OCI-LY1 (cell line): ENCODE measurements at regions not wholly inside any gene's neighbourhood (a gene's known extent, or its start where the extent isn't known, plus 50 kb on each side); places are given as distances from the start of the nearest gene placed in this dataset.

ENCODE experiments used
- H2AFZ ChIP-seq: fragments of 200-600 bp; sonication (generic), shearing (Covaris generic); 2 replicates; pipeline ENCODE4 v1.6.0; 2014; ENCODE audit warnings: antibody characterized with exemption, mild to moderate bottlenecking, low read length
- H3F3A ChIP-seq: fragments of 200-600 bp; sonication (generic), shearing (Covaris generic); 2 replicates; pipeline ENCODE4 v1.6.0; 2014; ENCODE audit warnings: mild to moderate bottlenecking, antibody characterized with exemption, low read length, moderate library complexity; ENCODE audit not compliant: insufficient read depth
- H3K27ac ChIP-seq: fragments of 200-600 bp; sonication (generic); 2 replicates; pipeline ENCODE4 v1.5.1; 2014; ENCODE audit warnings: low read length, mixed run types, mild to moderate bottlenecking, low read depth; ENCODE audit not compliant: poor library complexity, severe bottlenecking
- H3K27me3 ChIP-seq: fragments of 200-600 bp; sonication (generic); 2 replicates; pipeline ENCODE4 v1.6.0; 2014; ENCODE audit warnings: antibody characterized with exemption, mild to moderate bottlenecking, low read length, moderate library complexity; ENCODE audit not compliant: insufficient read depth
- H3K36me3 ChIP-seq: fragments of 200-600 bp; sonication (generic); 2 replicates; pipeline ENCODE4 v1.6.1; 2014; ENCODE audit warnings: mild to moderate bottlenecking, antibody characterized with exemption, low read length, moderate library complexity, mixed read lengths; ENCODE audit not compliant: insufficient read depth
- H3K4me1 ChIP-seq: fragments of 200-600 bp; sonication (generic); 2 replicates; pipeline ENCODE4 v1.5.1; 2014; ENCODE audit warnings: mild to moderate bottlenecking, low read length, moderate library complexity; ENCODE audit not compliant: insufficient read depth, severe bottlenecking
- H3K4me2 ChIP-seq: fragments of 200-600 bp; sonication (generic), shearing (Covaris generic); 2 replicates; pipeline ENCODE4 v1.6.1; 2014; ENCODE audit warnings: low read length
- H3K4me3 ChIP-seq: fragments of 200-600 bp; sonication (generic); 2 replicates; pipeline ENCODE4 v1.5.1; 2014; ENCODE audit warnings: low read length, low read depth, mild to moderate bottlenecking, mixed read lengths; ENCODE audit not compliant: poor library complexity, severe bottlenecking
- H3K79me2 ChIP-seq: fragments of 200-600 bp; shearing (Covaris generic); 2 replicates; pipeline ENCODE4 v1.6.1; 2016; ENCODE audit warnings: mixed run types, low read length, mixed read lengths; ENCODE audit not compliant: insufficient read depth
- H3K9ac ChIP-seq: fragments of 200-600 bp; sonication (generic), shearing (Covaris generic); 2 replicates; pipeline ENCODE4 v1.6.1; 2014; ENCODE audit warnings: mild to moderate bottlenecking, low read length, mixed read lengths
- H3K9me2 ChIP-seq: fragments of 200-600 bp; sonication (generic), shearing (Covaris generic); 2 replicates; pipeline ENCODE4 v1.6.1; 2014; ENCODE audit warnings: low read depth, mild to moderate bottlenecking, low read length, mixed read lengths
- H3K9me3 ChIP-seq: fragments of 200-600 bp; shearing (Covaris generic); 2 replicates; pipeline ENCODE4 v1.6.1; 2014; ENCODE audit warnings: low read length, mixed read lengths
- H4K20me1 ChIP-seq: fragments of 200-600 bp; sonication (generic), shearing (Covaris generic); 2 replicates; pipeline ENCODE4 v1.6.0; 2016; ENCODE audit warnings: mild to moderate bottlenecking, low read length; ENCODE audit not compliant: insufficient read depth
- CTCF ChIP-seq: fragments of 200-600 bp; sonication (generic), shearing (Covaris generic); IDR thresholded peaks from 2 replicates; pipeline ENCODE4 v1.5.1; 2017; ENCODE audit warnings: mild to moderate bottlenecking, antibody characterized with exemption, low read length, moderate library complexity, mixed read lengths
- EZH2 ChIP-seq: fragments of 200-600 bp; sonication (generic), shearing (Covaris generic); IDR thresholded peaks from 2 replicates; pipeline ENCODE4 v1.8.0; 2017; ENCODE audit warnings: borderline replicate concordance, mixed run types, mild to moderate bottlenecking, antibody characterized with exemption, low read length, moderate library complexity, mixed read lengths

- Histone ChIP-seq H3K4me3 (no peak overlapping the region), H3K79me2 (no peaks in the 10 kb centered on the region), H3K4me2 (no peak overlapping the region), H3K27me3 (no peaks in the 10 kb centered on the region), H3K9me3 (no peaks in the 10 kb centered on the region), H2AFZ (no peak overlapping the region), H3K4me1 (no peaks in the 10 kb centered on the region), H3K9ac (no peak overlapping the region), H3K9me2 (no peaks in the 10 kb centered on the region), H3F3A (no peaks in the 10 kb centered on the region), H3K36me3 (no peaks in the 10 kb centered on the region), H3K27ac (no peak overlapping the region), H4K20me1 (no peaks in the 10 kb centered on the region)
- TF ChIP-seq EZH2 = no peak
- no peak for TF ChIP-seq CTCF
Measured at GRCh38 chrX:138777230-138777629, 65.7 kb upstream of the FGF13 start.

- H3K27ac ChIP-seq = no peak overlapping the region
- no peaks in the 10 kb centered on the region for H3F3A ChIP-seq
- H3K9me3 ChIP-seq = no peaks in the 10 kb centered on the region
- H3K79me2 ChIP-seq = no peaks in the 10 kb centered on the region
- H3K4me3 ChIP-seq = no peak overlapping the region
- H3K4me1 ChIP-seq = no peaks in the 10 kb centered on the region
- H4K20me1 ChIP-seq = no peaks in the 10 kb centered on the region
- H3K9ac ChIP-seq = no peak overlapping the region
- H3K4me2 ChIP-seq = no peak overlapping the region
- H3K27me3 ChIP-seq = no peaks in the 10 kb centered on the region
- no peak overlapping the region for H2AFZ ChIP-seq
- H3K36me3 ChIP-seq = no peaks in the 10 kb centered on the region
- no peaks in the 10 kb centered on the region for H3K9me2 ChIP-seq
- TF ChIP-seq EZH2 (no peak), CTCF (peak; percentile 28; the same call in 1 of the 2 replicates)
Measured at GRCh38 chrX:138775517-138775916, 64.0 kb upstream of the FGF13 start.

GRCh38 chrX:138771047-138771446 is 59.5 kb upstream of the FGF13 start:
- no peak overlapping the region for H3K27ac ChIP-seq

More at GRCh38 chrX:138771047-138771446, 59.5 kb upstream of the FGF13 start:
- no peak overlapping the region for H3K4me3 ChIP-seq
- H3F3A ChIP-seq = no peaks in the 10 kb centered on the region
- H3K79me2 ChIP-seq = no peaks in the 10 kb centered on the region
- H3K36me3 ChIP-seq = no peaks in the 10 kb centered on the region
- TF ChIP-seq EZH2 (no peak), CTCF (no peak)
- no peak overlapping the region for H3K9ac ChIP-seq
- H3K4me1 ChIP-seq = no peaks in the 10 kb centered on the region
- no peaks in the 10 kb centered on the region for H3K9me3 ChIP-seq
- no peaks in the 10 kb centered on the region for H3K27me3 ChIP-seq
- H3K9me2 ChIP-seq = no peaks in the 10 kb centered on the region
- no peaks in the 10 kb centered on the region for H4K20me1 ChIP-seq
- no peak overlapping the region for H2AFZ ChIP-seq
- no peak overlapping the region for H3K4me2 ChIP-seq
